HUDEP-2 (cell line): ENCODE measurements at regions not wholly inside any gene's neighbourhood (a gene's known extent, or its start where the extent isn't known, plus 50 kb on each side); places are given as distances from the start of the nearest gene placed in this dataset.

ENCODE experiments used
- DNase-seq, 76 experiments: peaks; one replicate each; lab custom pipeline; 2025; ENCODE audit not compliant: unreplicated experiment in 76 of 76; lab: John Stamatoyannopoulos, UW

DNA sequence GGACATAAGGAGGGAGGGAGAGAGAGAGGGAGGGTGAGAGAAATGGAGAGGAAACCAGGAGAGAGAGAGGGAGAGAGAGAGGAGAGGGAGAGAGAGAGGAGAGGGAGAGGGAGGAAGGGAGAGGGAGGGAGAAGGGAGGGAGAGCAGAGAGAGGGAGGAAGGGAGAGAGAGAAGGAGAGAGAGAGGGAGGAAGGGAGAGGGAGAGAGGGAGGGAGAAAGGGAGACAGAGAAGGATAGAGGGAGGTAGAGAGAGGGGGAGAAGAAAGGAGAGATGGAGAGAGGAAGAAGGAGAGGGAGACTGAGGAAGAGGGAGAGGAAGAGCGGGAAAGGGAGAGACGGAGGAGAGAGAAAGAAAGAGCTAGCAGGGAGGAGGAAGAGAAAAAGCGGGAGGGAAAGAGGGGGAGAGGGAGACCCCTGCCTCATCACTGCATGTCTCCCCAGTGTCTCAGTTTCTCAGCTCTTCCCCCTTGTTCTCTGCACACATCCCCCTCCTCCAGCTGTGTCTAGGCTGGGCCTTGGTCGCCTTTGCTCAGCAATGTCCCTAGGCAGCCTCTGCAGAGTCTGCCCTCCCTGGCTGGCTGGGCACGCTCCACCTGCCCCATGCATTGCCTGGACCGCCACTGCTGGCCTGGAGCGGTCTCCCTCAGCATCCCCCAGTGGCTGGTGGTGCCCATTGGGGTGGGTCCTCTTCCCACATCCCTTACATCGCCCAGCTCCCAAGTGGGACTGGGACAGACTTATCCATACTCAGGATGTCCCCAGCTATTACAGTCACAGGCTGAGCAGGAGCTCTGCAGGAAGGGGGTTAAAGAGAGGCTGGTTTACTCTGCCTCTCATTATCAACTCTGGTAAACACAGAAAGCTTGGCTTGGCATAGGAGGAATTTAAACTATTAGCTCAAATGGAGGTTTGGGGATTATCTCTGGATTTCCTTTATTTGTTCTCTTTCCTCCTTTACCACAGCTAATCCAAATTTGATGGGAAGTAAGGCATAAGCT is 85.7 kb upstream of the APCDD1 start:
- DNase-seq: no peak

DNA sequence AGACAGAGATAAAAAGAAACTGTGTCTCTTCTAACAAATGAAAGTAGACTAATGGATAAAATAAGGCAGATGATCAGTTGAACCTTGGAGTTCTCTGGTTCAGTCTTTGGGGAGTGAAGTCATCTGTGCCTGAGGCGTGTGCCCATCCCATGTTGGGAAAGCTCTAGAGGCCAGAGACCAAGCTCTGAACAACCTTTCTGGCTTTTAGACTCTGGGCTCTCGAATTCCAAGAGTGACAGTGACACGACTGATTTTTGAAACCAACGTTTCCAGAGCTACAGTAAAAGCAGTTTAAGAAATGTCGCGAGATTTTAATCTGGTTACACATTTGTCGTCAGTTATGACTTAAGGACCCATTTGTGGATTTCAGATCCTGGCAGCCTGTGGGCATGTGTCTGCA is 83.7 kb upstream of the APCDD1 start:
- DNase-seq: no peak

GRCh38 chr18:10371165-10371564 is 83.3 kb upstream of the APCDD1 start:
- no peak for DNase-seq

DNA sequence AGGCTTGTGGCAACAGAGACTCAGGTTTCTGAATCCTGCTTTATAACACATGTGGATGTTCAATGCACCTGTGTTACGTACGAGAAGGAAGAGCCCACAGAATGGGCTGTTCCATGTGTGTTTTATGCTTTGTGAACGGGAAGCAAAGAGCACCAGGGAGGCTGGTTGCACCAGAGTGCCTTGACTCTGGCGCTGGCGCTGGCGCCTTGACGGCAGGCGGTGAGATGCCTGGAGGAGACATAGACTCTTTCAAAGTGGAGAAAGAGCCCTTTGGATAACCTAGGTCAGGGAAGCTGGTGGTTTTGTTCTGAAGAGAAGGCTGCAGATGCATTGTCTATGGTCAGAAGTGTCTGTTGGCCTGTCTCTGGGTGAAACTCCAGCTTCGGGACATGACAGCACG is 80.2 kb upstream of the APCDD1 start:
- DNase-seq: no peak

GRCh38 chr18:10374636-10375293 is 79.7 kb upstream of the APCDD1 start:
- no peak for DNase-seq

GRCh38 chr18:10376731-10377130 is 77.7 kb upstream of the APCDD1 start:
- no peak for DNase-seq

DNA sequence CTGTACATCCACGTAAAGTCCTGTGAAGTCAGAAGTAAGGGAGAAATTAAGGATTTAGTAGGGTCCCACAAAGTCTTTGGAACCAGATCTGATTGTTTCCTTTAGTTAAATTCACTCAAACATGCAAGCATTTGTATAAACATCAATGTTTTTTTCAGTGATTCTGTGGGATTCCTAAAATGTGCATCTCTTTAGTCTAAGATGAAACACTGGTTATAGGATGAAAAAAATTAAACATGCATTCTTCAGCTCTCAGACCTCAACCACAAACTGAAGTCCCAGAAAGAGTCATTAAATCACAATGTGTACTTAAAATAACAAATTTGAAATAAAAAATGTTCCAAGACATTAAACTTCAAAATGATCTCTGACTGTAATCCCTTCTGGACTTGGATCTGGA is 76.5 kb upstream of the APCDD1 start:
- DNase-seq: no peak

GRCh38 chr18:10378688-10379420 is 75.6 kb upstream of the APCDD1 start:
- DNase-seq: no peak

DNA sequence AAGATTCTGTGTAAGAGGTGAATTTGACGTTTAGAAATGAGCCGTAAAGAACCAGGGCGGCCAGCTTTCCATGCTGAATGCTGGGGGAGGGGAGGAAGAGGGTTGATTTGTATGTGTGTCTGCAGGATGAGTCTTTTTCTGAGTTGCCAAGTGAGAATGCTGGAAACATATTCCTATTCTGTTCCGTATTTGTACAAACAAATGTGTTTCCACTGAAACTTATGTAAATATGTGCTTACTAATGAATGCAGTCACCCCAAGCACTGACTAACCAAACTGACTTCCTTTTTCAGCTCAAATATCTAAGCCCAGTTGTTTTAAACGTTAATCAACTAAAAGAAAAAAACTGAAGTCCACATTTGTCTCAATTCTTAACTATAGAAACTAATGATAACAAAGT is 74.9 kb upstream of the APCDD1 start:
- no peak for DNase-seq

DNA sequence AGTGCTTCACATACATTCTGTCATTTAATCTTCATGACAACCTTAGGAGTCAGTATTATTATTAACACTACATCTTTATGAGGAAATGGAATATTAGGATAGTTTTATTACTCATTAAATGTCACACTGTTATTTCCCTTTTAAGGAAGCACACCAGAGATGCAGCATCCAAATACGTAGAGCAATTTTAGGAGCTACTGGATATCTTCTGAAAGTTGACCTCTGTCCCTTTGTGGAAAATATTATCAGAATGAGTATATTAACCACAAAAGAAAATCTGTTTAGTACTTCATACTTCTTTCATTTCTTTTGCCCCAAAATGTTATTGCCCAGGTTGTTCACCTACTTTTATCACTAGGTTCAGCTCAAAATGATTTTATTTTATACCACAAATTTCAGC is 72.9 kb upstream of the APCDD1 start:
- no peak for DNase-seq

DNA sequence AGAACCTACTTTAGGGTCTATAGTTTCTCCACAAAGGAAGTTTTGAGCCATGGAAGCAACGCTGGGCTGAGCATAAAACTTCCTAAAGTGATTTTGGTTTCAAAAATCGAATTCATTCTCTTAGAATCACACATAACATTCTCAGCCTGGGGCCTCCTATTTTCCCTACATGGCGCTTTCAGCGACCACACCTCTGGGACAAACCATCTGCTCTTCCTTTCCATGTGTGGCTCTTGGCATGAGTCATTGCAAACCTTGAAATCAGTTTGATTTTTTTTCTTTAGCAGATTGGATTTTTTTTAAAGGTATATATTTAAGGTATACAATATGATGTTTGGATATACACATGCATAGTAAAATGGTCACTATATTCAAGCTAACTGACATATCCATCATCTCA is 72.5 kb upstream of the APCDD1 start:
- no peak for DNase-seq

- DNase-seq: no peak
Observed at GRCh38 chr18:10386049-10386448, 68.4 kb upstream of the APCDD1 start.

DNA sequence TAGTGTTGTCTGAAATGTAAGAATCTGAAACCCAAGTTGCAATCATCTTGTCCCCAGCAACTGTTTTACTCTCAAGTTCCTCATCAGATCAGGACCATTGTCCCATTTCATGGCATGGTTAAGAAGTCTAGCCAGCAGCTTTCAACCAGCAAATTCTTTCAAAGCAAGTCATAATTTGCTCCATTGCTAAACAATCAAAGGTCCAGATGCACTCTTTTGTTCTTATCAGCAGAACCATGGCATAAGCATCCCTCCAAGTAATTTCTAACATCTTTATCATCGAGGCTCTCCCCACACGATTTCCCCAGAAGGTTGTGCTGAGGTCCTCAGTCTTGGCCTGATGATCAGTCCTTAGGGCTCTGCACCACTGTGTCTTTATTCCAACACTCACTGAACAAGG is 67.5 kb upstream of the APCDD1 start:
- DNase-seq: no peak

DNA sequence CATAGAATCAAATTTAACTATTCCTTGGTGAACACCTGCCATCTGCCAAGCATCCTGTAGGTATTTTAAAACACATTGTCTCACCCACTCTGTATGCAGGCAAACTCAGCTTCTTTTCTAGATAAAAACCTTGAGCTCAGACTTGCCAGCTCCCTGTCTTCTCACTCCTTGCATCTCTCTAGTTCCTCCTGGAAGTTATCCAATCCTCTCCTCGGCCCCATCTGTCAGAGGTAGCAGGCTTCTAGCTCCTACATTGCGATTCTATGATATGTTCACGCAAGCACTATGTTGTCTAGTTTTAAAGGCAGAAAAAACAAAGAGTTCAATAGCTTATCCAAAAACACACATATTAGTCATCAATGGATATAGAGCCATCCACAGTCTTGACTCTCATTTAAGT is 67.0 kb upstream of the APCDD1 start:
- DNase-seq: no peak

DNA sequence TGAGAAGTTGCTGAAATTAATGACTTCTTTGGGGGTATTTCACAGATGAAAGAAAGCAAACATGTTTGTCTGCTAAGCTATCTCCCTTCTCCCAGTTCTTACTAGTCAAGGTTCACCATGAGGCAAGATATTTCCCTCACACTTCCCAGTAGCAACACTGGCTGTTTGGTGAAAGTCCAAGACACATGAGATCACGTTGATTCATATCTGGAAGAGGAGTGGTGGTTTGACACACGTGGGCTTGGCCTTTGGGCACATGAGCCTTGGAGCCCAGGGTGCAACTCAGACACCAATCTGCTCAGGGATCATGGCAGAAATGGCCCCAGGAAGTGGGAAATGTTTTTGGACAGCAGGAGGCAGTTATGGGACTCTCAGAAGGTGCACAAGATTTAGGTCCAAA is 66.1 kb upstream of the APCDD1 start:
- no peak for DNase-seq

DNA sequence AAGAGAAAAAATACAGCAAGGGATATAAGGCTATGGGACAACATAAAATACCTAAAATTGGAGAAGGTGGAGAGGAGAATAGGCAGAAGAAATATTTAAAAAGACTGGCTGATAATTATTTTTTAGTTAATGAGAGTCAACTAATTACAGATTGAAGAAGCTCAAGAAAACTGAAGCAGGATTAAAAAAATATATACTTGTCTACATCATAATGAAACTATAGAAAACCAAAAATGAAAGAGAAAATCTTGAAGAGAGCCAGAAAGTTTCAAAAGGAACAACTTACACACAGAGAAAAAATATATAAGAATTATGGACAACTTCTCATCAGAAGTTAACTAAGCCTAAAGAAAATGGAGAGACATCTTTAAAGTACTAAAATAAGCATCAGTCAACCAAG is 62.9 kb upstream of the APCDD1 start:
- DNase-seq: no peak

DNA sequence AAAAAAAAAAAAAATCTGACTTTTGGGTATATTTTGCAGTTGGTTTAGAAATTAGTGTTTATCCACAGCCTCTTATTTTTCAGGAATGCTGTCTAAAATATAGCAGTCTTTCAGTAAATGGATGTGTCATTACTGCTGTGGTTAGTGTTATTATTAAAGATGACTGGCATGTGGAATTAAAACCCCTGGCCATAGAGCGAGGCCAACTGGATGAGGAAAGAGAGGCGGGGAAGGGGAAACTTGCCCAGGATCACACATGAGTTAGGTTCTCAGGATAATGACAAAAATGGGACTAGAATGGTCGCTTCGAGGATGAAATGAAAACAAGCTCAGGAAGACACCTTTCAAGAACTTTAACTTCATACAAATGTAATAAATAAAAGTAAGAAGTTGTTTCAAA is 57.4 kb upstream of the APCDD1 start:
- DNase-seq: no peak

GRCh38 chr18:10398571-10398970 is 55.9 kb upstream of the APCDD1 start:
- no peak for DNase-seq

GRCh38 chr18:10399465-10399864 is 55.0 kb upstream of the APCDD1 start:
- no peak for DNase-seq

DNA sequence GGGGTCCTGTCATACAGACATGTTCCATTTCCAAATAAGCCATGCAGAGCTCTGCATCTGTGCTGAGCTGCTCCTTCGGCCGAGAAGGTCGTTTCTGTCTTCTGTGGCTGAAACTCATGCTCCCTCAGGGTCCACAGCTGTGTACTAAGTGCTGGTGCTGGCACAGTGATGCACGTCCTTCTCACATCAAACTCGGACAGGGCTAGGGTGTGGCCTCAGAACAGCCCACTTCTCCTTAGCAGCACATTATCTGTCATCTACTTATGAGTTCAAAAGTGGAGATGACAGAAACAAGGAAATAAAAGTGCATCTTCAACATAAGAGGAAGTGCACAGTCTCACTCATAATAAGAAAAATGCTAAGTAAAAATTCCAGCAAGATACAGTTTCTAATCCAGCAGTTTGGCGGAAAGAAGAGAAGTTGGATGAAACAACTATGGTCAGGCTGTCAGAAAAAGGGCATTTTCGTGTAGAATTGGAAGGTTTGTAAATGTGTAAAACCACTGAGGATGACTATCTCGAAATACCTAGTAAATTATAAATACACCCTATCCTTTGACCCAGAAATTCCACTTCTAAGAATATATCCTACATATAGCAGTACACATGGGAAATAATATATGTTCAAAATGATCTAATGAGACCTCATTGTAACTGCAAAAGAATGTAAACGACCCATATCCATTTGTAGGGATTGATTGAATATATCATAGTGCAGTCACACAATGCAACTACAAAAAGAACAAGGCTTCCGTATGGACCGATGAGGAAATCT is 53.7 kb upstream of the APCDD1 start:
- DNase-seq: no peak

DNA sequence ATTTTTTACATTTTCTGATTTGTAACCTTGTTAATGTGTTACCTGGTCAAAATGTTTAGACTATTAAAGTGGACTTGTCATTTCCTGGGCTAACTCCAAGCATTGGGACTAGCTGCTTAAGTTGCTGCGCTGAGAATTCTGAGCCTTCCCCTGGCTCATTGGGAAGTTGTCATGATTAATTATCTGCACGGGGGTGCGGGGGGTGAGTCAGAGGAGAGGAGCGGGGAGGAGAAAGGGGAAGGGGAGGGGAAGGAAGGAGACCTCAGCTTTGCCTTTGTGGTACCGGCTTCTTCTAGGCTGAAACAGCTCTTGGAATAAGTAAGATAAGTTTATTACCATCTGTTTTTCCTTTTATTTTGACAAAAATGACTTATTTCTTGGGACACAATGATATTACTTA is 52.9 kb upstream of the APCDD1 start:
- DNase-seq: no peak
